ENCODE measurements at regions not wholly inside any gene's neighbourhood (a gene's known extent, or its start where the extent isn't known, plus 50 kb on each side); places are given as distances from the start of the nearest gene placed in this dataset.
"Not testable (repeated sequence)": the region's sequence is repeated elsewhere in the genome, so short reads cannot be mapped to it uniquely, and the experiment has no call there.

GRCh38 chr2:55765708-55766107 is 72.1 kb upstream of the PNPT1 start:
- TF ChIP-seq CTCF, POLR2A (IDR thresholded peaks at IDR 0.05): not testable (repeated sequence)

All from lower leg skin (tissue), 3 donors.